HuH-7 (cell line): ENCODE measurements at regions not wholly inside any gene's neighbourhood (a gene's known extent, or its start where the extent isn't known, plus 50 kb on each side); places are given as distances from the start of the nearest gene placed in this dataset.
A peak's percentile ranks its signal among the peaks of the same experiment; 100 is the strongest.

ENCODE experiments used
- DNase-seq: peaks from one replicate; pipeline ENCODE4 v3.0.0; 2011; ENCODE audit warnings: low spot score

GRCh38 chr6:169047345-169047744 lies 206.3 kb downstream of the THBS2 start:
- no peak for DNase-seq

GRCh38 chr6:169046483-169047192 lies 207.0 kb downstream of the THBS2 start:
- no peak for DNase-seq

GRCh38 chr6:169046021-169046420 lies 207.6 kb downstream of the THBS2 start:
- no peak for DNase-seq

- no peak for DNase-seq
These were observed 208.2 kb downstream of the THBS2 start for GRCh38 chr6:169045486-169045885.

- no peak for DNase-seq
These were observed 209.0 kb downstream of the THBS2 start for GRCh38 chr6:169044381-169045230.

- no peak for DNase-seq
These were observed 211.6 kb downstream of the THBS2 start for GRCh38 chr6:169042061-169042460.

- DNase-seq = no peak
These were observed 212.6 kb downstream of the THBS2 start for GRCh38 chr6:169041078-169041477.

GRCh38 chr6:169038691-169039090 lies 215.0 kb downstream of the THBS2 start:
- DNase-seq = no peak

- no peak for DNase-seq
These were observed 218.0 kb downstream of the THBS2 start for GRCh38 chr6:169035385-169036240.

GRCh38 chr6:169034516-169035167 lies 219.0 kb downstream of the THBS2 start:
- DNase-seq = no peak

GRCh38 chr6:169029861-169030260 lies 223.8 kb downstream of the THBS2 start:
- DNase-seq = no peak

- DNase-seq = no peak
These were observed 225.3 kb downstream of the THBS2 start for GRCh38 chr6:169028343-169028742.

GRCh38 chr6:169026175-169026574 lies 227.5 kb downstream of the THBS2 start:
- DNase-seq = no peak

GRCh38 chr6:169024047-169024660 lies 229.5 kb downstream of the THBS2 start:
- no peak for DNase-seq

GRCh38 chr6:169023161-169023874 lies 230.3 kb downstream of the THBS2 start:
- no peak for DNase-seq

- no peak for DNase-seq
These were observed 231.6 kb downstream of the THBS2 start for GRCh38 chr6:169022079-169022478.

- no peak for DNase-seq
These were observed 232.8 kb downstream of the THBS2 start for GRCh38 chr6:169020821-169021220.

- peak; percentile 31 for DNase-seq
These were observed 233.7 kb downstream of the THBS2 start for GRCh38 chr6:169019727-169020491.

- no peak for DNase-seq
These were observed 234.5 kb downstream of the THBS2 start for GRCh38 chr6:169019111-169019510.

- DNase-seq = no peak
These were observed 236.9 kb downstream of the THBS2 start for GRCh38 chr6:169016758-169017157.
